ENCODE measurements at regions not wholly inside any gene's neighbourhood (a gene's known extent, or its start where the extent isn't known, plus 50 kb on each side); places are given as distances from the start of the nearest gene placed in this dataset.

DNA sequence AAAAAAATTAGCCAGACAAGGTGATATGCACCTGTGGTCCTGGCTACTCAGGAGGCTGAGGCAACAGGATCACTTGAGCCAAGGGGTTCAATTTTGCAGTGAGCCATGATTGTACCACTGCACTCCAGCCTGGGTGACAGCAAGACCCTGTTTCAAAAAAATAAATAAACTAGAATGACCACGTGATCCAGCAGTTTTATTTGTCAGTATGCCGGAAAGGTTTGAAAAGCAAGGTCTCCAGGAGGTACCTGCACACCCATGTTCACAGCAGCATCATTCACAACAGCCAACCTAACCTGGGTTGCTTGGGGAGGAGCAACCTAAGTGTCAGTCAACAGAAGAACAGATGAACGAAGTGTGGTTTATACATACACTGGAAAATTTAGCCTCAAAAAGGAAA lies 78.7 kb upstream of the SEPTIN5 start:
- Histone ChIP-seq H3K36me3 (ENCODE audit: low read depth, missing control alignments) (no peaks in the 10 kb centered on the region), H3K27ac (no peak overlapping the region), H3K4me1 (no peaks in the 10 kb centered on the region), H3K4me3 (no peak overlapping the region), H3K9me3 (no peaks in the 10 kb centered on the region), H3K27me3 (no peaks in the 10 kb centered on the region)
- TF ChIP-seq, protein P1, sequence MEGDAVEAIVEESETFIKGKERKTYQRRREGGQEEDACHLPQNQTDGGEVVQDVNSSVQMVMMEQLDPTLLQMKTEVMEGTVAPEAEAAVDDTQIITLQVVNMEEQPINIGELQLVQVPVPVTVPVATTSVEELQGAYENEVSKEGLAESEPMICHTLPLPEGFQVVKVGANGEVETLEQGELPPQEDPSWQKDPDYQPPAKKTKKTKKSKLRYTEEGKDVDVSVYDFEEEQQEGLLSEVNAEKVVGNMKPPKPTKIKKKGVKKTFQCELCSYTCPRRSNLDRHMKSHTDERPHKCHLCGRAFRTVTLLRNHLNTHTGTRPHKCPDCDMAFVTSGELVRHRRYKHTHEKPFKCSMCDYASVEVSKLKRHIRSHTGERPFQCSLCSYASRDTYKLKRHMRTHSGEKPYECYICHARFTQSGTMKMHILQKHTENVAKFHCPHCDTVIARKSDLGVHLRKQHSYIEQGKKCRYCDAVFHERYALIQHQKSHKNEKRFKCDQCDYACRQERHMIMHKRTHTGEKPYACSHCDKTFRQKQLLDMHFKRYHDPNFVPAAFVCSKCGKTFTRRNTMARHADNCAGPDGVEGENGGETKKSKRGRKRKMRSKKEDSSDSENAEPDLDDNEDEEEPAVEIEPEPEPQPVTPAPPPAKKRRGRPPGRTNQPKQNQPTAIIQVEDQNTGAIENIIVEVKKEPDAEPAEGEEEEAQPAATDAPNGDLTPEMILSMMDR (IDR thresholded peaks at IDR 0.05): no peak
- no peak for TF ChIP-seq POLR2A (IDR thresholded peaks at IDR 0.05)
- DNase-seq: no peak
- intact Hi-C loops (cut with DNase I; ENCODE audit: low total_unique reads): loop anchor here (10.0 kb wide), 1 partner anchor 501 kb away; the partner anchor contains the start of gene TSSK2
- 81 to 85% methylated on average over 3 of the region's 3 CpGs for WGBS, 2 donors

DNA sequence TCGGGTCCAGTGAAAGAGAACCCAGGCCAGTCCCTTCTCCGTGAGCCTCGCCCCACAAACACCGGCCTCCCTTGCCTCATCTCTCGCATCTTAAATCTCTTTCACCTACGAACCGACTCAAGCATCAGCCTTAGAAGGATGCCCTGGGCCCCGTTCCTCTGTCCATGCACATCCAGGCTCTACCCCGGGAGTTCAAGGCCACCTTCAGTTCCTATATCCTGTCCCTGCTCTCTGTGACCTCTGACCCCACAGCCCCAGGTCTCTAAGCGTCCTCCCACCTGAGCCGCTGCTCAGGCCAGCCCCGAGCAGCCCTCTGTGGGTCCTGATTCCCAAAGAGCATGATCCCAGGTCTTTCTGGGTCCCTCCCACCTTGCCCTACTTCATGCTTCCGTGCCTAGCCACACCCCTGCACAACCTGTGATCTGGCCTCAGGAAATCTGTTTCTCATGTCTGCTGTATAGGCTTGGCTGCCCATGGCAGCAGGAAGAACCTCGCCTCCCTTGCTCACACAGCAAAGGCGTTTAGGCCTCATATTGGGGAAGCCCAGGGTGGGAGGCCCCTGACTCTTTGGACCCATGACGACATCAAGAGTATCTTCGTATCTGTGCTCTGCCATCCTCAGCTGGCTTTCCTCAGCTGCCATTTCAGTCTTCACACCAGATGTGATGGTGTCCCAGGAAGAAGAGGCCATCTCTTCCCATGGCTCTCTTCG lies 77.5 kb upstream of the SEPTIN5 start:
- 92% methylated on average over 18 of the region's 18 CpGs for WGBS, 2 donors
- intact Hi-C loops (cut with DNase I; ENCODE audit: low total_unique reads): loop anchor here (10.0 kb wide), 1 partner anchor 502 kb away; the partner anchor contains the start of gene TSSK2

DNA sequence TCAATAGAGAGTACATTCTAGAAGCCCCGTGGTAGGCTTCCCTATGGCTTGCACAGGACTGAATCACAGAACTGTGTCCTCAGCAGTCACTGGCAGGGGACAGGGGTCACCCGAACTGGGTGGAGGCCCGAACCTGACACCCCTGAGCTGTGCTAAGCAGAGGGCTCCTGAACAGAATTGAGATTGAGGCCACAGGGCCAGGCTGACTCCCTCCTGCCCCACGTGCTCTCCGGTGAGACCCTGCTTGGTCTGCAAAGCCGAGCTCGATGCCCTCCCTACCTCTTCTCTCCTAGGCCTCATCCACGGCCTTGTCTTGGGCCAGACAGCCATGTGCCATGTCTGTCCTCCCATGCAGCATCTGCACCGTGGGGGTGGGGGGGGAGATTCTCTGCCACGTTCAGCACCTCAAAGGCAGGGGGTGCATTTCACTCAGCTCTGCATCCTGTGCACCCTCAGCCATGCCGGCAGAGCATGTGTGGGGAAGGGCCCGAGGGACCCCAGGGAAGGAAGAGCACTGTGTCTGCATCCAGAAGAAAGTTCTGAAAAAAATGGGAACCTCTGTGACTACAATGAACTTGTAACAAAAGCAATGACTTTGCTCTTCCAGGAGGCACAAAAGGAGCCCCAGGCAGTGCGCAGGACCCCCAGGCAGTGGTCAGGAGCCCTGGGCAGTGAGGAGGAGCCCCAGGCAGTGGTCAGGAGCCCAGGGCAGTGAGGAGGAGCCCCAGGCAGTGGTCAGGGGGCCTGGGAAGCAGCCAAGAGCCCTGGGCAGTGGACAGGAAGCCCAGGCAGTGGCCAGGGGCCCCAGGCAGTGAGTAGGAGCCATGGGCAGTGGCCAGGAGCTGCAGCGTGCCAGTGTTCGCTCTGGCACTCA lies 76.7 kb upstream of the SEPTIN5 start:
- Histone ChIP-seq H3K27ac (no peak overlapping the region), H3K36me3 (ENCODE audit: low read depth, missing control alignments) (no peaks in the 10 kb centered on the region), H3K9me3 (no peaks in the 10 kb centered on the region), H3K27me3 (no peaks in the 10 kb centered on the region), H3K4me1 (no peaks in the 10 kb centered on the region), H3K4me3 (no peak overlapping the region)
- intact Hi-C loops (cut with DNase I; ENCODE audit: low total_unique reads): loop anchor here (10.0 kb wide), 1 partner anchor 503 kb away; the partner anchor contains the start of gene TSSK2
- no peak for TF ChIP-seq POLR2A (IDR thresholded peaks at IDR 0.05)
- TF ChIP-seq, protein P1 (IDR thresholded peaks at IDR 0.05): no peak
- no peak for DNase-seq
- 87 to 89% methylated on average over 14 to 15 of the region's 15 CpGs for WGBS, 2 donors

More for the DNA sequence above, 77.5 kb upstream of the SEPTIN5 start:
- Histone ChIP-seq H3K4me1 (no peaks in the 10 kb centered on the region), H3K4me3 (no peak overlapping the region), H3K36me3 (ENCODE audit: low read depth, missing control alignments) (no peaks in the 10 kb centered on the region), H3K27ac (no peak overlapping the region), H3K27me3 (no peaks in the 10 kb centered on the region), H3K9me3 (no peaks in the 10 kb centered on the region)
- DNase-seq: no peak
- no peak for TF ChIP-seq POLR2A (IDR thresholded peaks at IDR 0.05)
- TF ChIP-seq, protein P1 (IDR thresholded peaks at IDR 0.05): no peak

DNA sequence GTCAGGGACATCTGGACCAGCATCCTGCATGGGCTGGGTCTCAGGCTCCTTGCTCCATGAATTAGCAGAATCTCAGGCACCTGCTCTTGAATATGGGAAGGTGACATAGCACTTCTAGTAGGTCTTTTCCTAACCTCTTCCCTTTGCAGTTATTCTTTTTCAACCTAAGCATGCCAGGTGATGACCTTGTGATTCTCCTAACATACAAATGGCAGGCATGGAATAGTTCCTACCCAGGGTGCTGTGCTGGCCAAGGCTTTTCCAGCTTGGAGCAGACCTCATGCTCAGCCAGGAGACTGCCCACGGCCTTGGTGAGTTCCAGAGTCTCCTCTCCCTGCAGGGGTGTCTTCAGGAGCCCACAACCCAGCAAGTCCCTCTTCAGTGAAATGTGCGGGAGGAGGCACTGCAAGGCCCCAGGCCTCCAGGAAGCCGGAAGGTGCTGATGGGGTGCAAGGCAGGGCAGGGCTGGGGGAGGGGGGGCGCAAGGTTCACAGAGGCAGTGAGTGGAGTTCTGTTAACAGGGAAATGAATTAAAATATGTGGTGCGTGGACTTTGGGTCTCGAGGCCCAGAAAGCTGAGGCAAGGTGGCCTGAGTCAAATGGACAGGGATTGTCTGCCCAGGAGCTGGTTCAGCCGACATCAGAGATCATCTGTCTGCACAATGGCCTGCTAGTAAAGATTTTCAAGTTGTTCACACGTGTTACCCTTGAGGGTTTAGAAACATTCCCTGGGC lies 75.9 kb upstream of the SEPTIN5 start:
- Histone ChIP-seq H3K36me3 (ENCODE audit: low read depth, missing control alignments) (no peaks in the 10 kb centered on the region), H3K27ac (no peak overlapping the region), H3K4me1 (no peaks in the 10 kb centered on the region), H3K9me3 (no peaks in the 10 kb centered on the region), H3K27me3 (no peaks in the 10 kb centered on the region), H3K4me3 (no peak overlapping the region)
- intact Hi-C loops (cut with DNase I; ENCODE audit: low total_unique reads): loop anchor here (10.0 kb wide), 1 partner anchor 504 kb away; the partner anchor contains the start of gene TSSK2
- TF ChIP-seq, protein P1 (IDR thresholded peaks at IDR 0.05): no peak
- TF ChIP-seq POLR2A (IDR thresholded peaks at IDR 0.05): no peak
- DNase-seq: no peak
- 90 to 95% methylated on average over 8 of the region's 8 CpGs for WGBS, 2 donors
